ENCODE measurements at regions not wholly inside any gene's neighbourhood (a gene's known extent, or its start where the extent isn't known, plus 50 kb on each side); places are given as distances from the start of the nearest gene placed in this dataset.
"Not testable (repeated sequence)": the region's sequence is repeated elsewhere in the genome, so short reads cannot be mapped to it uniquely, and the experiment has no call there.

DNA sequence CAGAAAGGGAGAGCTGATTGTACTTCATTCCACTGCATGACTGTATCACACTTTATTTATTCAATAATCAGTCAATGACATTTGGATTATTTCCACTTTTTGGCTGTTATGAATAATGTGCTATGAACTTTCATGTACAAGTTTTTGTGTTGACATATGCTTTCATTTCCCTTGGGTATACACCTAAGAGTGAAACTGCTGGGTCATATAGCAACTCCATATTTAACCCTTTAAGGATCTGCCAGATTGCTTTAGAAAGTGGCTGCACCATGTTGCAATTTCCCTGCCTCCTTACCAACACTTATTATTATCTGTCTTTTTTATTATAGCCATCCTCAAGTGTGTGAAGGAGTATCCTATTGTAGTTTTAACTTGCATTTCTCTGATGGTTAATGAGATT is 108.8 kb upstream of the KCNK1 start:
- Histone ChIP-seq H2AFZ (ENCODE audit: low read length) (no peak overlapping the region), H3F3A (ENCODE audit: insufficient read depth, low read length) (no peaks in the 10 kb centered on the region), H3K36me3 (ENCODE audit: insufficient read depth, low read length) (no peaks in the 10 kb centered on the region), H3K9me3 (ENCODE audit: low read length) (no peaks in the 10 kb centered on the region), H3K4me3 (ENCODE audit: low read depth, low read length, poor library complexity, severe bottlenecking) (no peak overlapping the region), H3K79me2 (ENCODE audit: insufficient read depth, low read length) (no peaks in the 10 kb centered on the region), H3K4me2 (ENCODE audit: low read length) (no peak overlapping the region), H4K20me1 (ENCODE audit: insufficient read depth, low read length) (no peaks in the 10 kb centered on the region), H3K4me1 (ENCODE audit: insufficient read depth, low read length, severe bottlenecking) (no peaks in the 10 kb centered on the region), H3K27me3 (ENCODE audit: insufficient read depth, low read length) (no peaks in the 10 kb centered on the region), H3K9ac (ENCODE audit: low read length) (no peak overlapping the region), H3K9me2 (ENCODE audit: low read depth, low read length) (no peaks in the 10 kb centered on the region), H3K27ac (ENCODE audit: low read depth, low read length, poor library complexity, severe bottlenecking) (no peak overlapping the region)
- no peak for TF ChIP-seq CTCF (IDR thresholded peaks at IDR 0.05; ENCODE audit: low read length)
- TF ChIP-seq EZH2 (IDR thresholded peaks at IDR 0.05; ENCODE audit: borderline replicate concordance, low read length), result no peak

- not testable (repeated sequence) for H3K79me2 ChIP-seq (ENCODE audit: insufficient read depth, low read length); H3K36me3 ChIP-seq (ENCODE audit: insufficient read depth, low read length); H3K4me1 ChIP-seq (ENCODE audit: insufficient read depth, low read length, severe bottlenecking); H3K4me3 ChIP-seq (ENCODE audit: low read depth, low read length, poor library complexity, severe bottlenecking); H3K9me3 ChIP-seq (ENCODE audit: low read length); H3K27me3 ChIP-seq (ENCODE audit: insufficient read depth, low read length); H4K20me1 ChIP-seq (ENCODE audit: insufficient read depth, low read length); H3K9ac ChIP-seq (ENCODE audit: low read length); H3K27ac ChIP-seq (ENCODE audit: low read depth, low read length, poor library complexity, severe bottlenecking); H3K4me2 ChIP-seq (ENCODE audit: low read length); H2AFZ ChIP-seq (ENCODE audit: low read length); H3K9me2 ChIP-seq (ENCODE audit: low read depth, low read length); H3F3A ChIP-seq (ENCODE audit: insufficient read depth, low read length)
These were observed 108.0 kb upstream of the KCNK1 start for GRCh38 chr1:233505889-233506288.

DNA sequence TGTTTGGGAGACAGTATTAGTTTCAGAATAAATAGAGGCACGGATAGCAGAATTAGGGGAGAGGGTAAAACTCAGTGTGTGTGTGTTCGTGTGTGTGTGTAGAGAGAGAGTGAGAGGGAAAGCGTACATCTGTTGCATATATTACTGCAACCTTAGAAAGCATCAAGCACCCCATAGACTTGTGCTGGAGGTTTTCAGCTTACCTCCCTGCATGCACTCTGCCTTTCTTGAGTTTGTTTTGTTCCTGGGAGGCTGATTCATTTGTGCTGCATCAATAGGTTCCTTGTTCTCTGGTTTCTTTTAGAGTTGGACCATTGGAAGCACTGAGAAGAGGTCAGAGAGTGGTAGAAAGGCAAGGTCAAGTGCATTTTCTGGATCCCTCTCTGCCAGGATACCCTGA is 104.4 kb upstream of the KCNK1 start:
- no peaks in the 10 kb centered on the region for H4K20me1 ChIP-seq (ENCODE audit: insufficient read depth, low read length)
- no peaks in the 10 kb centered on the region for H3K9me3 ChIP-seq (ENCODE audit: low read length)
- H3K79me2 ChIP-seq (ENCODE audit: insufficient read depth, low read length), result no peaks in the 10 kb centered on the region
- no peaks in the 10 kb centered on the region for H3K9me2 ChIP-seq (ENCODE audit: low read depth, low read length)
- H2AFZ ChIP-seq (ENCODE audit: low read length), result no peak overlapping the region
- H3K27me3 ChIP-seq (ENCODE audit: insufficient read depth, low read length), result no peaks in the 10 kb centered on the region
- H3K27ac ChIP-seq (ENCODE audit: low read depth, low read length, poor library complexity, severe bottlenecking), result no peak overlapping the region
- H3K9ac ChIP-seq (ENCODE audit: low read length), result no peak overlapping the region
- H3K4me2 ChIP-seq (ENCODE audit: low read length), result no peak overlapping the region
- H3K4me3 ChIP-seq (ENCODE audit: low read depth, low read length, poor library complexity, severe bottlenecking), result no peak overlapping the region
- H3K36me3 ChIP-seq (ENCODE audit: insufficient read depth, low read length), result no peaks in the 10 kb centered on the region
- H3K4me1 ChIP-seq (ENCODE audit: insufficient read depth, low read length, severe bottlenecking), result no peaks in the 10 kb centered on the region
- H3F3A ChIP-seq (ENCODE audit: insufficient read depth, low read length), result no peaks in the 10 kb centered on the region
- TF ChIP-seq EZH2 (IDR thresholded peaks at IDR 0.05; ENCODE audit: borderline replicate concordance, low read length) (no peak), CTCF (IDR thresholded peaks at IDR 0.05; ENCODE audit: low read length) (no peak)

GRCh38 chr1:233512538-233512937 is 101.4 kb upstream of the KCNK1 start:
- Histone ChIP-seq H3K79me2 (ENCODE audit: insufficient read depth, low read length) (no peaks in the 10 kb centered on the region), H3K4me1 (ENCODE audit: insufficient read depth, low read length, severe bottlenecking) (no peaks in the 10 kb centered on the region)
- no peak for TF ChIP-seq CTCF (IDR thresholded peaks at IDR 0.05; ENCODE audit: low read length)
- no peak for TF ChIP-seq EZH2 (IDR thresholded peaks at IDR 0.05; ENCODE audit: borderline replicate concordance, low read length)

More at GRCh38 chr1:233512538-233512937, 101.4 kb upstream of the KCNK1 start:
- Histone ChIP-seq H3K36me3 (ENCODE audit: insufficient read depth, low read length) (no peaks in the 10 kb centered on the region), H3K9me2 (ENCODE audit: low read depth, low read length) (no peaks in the 10 kb centered on the region), H3K4me3 (ENCODE audit: low read depth, low read length, poor library complexity, severe bottlenecking) (no peak overlapping the region), H4K20me1 (ENCODE audit: insufficient read depth, low read length) (no peaks in the 10 kb centered on the region), H3K4me2 (ENCODE audit: low read length) (no peak overlapping the region), H2AFZ (ENCODE audit: low read length) (no peak overlapping the region), H3F3A (ENCODE audit: insufficient read depth, low read length) (no peaks in the 10 kb centered on the region), H3K9ac (ENCODE audit: low read length) (no peak overlapping the region), H3K27ac (ENCODE audit: low read depth, low read length, poor library complexity, severe bottlenecking) (no peak overlapping the region), H3K9me3 (ENCODE audit: low read length) (no peaks in the 10 kb centered on the region), H3K27me3 (ENCODE audit: insufficient read depth, low read length) (no peaks in the 10 kb centered on the region)
